SK-N-DZ (cell line): ENCODE measurements at regions not wholly inside any gene's neighbourhood (a gene's known extent, or its start where the extent isn't known, plus 50 kb on each side); places are given as distances from the start of the nearest gene placed in this dataset.

Source experiments
- DNase-seq: peaks from one replicate; pipeline ENCODE4 v3.0.0-alpha.2; 2015; ENCODE audit warnings: low spot score
- small RNA-seq, 2 experiments: library from RNA; depleted of rRNA; stranded (forward); fragments of <200 nt; gene quantifications; one replicate each; pipeline ENCODE3, GENCODE V24; 2014

DNA sequence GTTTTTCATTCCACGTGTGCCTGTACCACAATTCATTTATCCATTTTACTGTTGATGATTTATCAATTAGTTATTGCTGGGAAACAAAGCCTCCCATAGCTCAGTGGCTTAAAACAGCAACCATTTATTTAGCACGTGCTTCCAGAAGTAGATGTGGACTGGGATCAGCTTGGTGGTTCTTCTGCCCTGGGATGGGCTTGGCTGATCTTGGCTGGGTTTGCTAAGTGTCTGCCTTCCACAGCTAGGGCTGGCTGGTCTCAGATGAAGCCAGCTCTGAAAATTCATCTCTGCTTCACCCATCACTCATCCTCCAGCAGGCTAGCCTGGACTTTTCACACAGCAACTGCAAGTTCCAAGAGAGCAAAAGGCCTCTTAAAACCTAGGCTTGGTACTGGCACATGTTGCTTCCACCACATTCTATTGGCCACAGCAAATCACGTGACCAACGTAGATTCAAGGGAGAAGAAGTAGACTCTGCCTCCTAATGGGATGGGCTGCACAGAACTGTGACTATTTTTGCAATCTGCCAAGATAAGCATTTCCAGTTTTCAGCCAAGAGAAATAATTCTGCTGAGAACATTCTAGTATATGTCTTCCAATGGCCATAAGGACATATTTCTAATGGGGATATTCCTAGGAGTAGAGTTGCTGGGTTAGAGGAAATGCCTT, 124.9 kb downstream of the MN1 start:
- DNase-seq = no peak

- DNase-seq = no peak
These were observed 123.6 kb downstream of the MN1 start for GRCh38 chr22:27677905-27678458.

GRCh38 chr22:27679176-27679575, 122.4 kb downstream of the MN1 start:
- DNase-seq = no peak

- DNase-seq = no peak
These were observed 121.7 kb downstream of the MN1 start for GRCh38 chr22:27679693-27680488.

- DNase-seq = no peak
These were observed 120.9 kb downstream of the MN1 start for GRCh38 chr22:27680636-27681035.

GRCh38 chr22:27681037-27681436, 120.5 kb downstream of the MN1 start:
- no peak for DNase-seq

GRCh38 chr22:27682437-27682836, 119.1 kb downstream of the MN1 start:
- DNase-seq = no peak

DNA sequence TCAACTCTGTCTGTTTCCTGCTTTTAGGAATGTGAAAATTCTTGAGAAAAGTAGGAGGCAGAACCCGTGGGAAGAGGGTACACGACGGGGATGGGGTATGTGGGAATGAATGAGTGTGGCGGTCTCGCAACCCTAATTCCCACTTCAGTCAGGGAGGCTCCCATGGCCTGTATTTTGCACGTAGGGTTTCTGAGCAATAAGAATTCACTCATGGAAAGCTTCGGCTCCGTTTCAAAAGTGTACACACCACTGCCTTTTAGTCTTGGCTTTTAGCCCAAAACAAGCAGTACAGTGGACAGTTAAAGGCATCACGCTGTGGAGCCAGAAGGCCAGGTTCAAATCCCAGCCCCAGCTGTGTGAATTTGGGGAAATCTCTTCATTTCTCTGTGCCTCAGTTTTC, 116.7 kb downstream of the MN1 start:
- DNase-seq = no peak

GRCh38 chr22:27685515-27685914, 116.0 kb downstream of the MN1 start:
- no peak for DNase-seq

DNA sequence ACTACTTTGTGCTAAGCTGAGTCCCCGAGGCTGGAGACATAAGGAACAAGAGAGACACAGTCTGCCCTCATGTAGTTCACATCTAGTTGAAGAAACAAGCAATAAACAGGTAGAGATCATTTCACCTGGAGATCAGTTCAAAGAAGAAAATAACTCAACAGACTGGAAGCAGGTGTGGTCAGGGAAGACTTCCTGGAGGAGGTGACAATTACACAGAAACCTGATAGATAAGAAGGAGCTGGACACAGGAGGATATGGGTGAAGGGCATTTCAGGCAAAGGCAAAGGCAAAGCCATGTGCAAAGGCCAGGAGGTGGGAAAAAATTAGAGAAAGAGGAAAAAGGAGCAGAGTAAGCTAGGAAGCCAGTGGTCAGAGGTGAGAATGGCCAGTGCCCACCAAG, 115.6 kb downstream of the MN1 start:
- no peak for DNase-seq

DNA sequence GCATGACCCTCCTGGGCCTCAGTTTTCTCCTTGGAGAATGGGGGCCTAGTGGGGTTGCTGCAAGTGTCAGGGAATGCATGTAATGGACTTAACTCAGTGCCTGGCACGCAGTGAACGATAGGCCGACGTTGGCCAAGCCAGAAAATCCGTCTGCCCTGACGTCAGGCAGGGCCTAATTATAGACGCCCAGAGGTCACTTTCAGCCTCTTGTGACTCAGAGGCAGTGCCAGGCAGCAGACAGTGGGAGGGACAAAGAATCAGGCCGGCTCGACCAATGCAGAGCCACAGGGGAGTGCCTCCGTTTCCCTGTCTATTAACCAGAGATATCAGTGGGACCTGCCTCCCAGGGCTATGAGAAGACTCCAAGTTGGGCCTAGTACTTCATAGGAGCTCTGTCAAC, 115.0 kb downstream of the MN1 start:
- no peak for DNase-seq

- no peak for DNase-seq
These were observed 113.5 kb downstream of the MN1 start for GRCh38 chr22:27687984-27688545.

GRCh38 chr22:27689664-27690063, 111.9 kb downstream of the MN1 start:
- no peak for DNase-seq

- no peak for DNase-seq
These were observed 111.0 kb downstream of the MN1 start for GRCh38 chr22:27690599-27690998.

DNA sequence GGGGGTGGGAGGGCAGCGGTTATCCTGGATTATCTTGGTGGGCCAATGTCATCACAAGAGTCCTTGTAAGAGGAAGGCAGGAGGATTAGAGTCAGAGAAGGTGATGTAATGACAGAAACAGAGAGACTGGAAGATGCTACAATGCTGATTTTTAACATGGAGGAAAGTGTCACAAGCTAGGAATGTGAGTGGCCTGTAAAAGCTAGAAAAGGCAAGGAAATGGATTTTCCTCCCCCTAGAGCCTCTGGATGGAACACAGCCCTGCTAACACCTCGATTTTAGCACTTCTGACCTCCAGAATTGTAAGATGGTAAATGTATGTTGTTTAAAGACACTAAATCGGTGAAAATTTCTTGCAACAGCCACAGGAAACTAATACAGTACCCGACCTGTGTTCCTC, 109.3 kb downstream of the MN1 start:
- no peak for DNase-seq

DNA sequence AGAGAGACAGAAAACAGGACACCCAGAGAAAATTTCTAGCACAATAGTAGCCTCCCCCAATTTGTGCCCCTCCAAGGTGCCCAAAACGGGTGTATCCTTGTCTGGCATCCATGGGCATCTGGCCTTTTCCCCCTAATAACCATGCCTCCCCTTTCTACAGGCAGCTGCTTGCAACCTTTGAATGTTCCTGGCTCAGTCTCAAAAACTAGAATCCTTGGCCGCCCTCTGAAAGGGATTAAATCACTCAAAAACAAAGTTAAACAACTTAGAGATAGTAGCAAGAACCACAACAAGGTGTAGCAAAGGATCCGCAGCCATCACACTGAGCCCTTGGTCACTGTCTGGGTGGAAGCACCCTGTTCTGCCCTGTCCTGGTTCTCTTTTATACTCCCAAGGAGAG, 105.6 kb downstream of the MN1 start:
- DNase-seq = no peak

- DNase-seq = no peak
These were observed 103.7 kb downstream of the MN1 start for GRCh38 chr22:27697888-27698287.

Small RNAs in the stretch of these regions (small RNA-seq; reads per million reads assigned to genes)
- 0 reads per million in 2 experiments for gene RNU6-1066P
